BJ (cell line): ENCODE measurements at regions not wholly inside any gene's neighbourhood (a gene's known extent, or its start where the extent isn't known, plus 50 kb on each side); places are given as distances from the start of the nearest gene placed in this dataset.
"Not testable (repeated sequence)": the region's sequence is repeated elsewhere in the genome, so short reads cannot be mapped to it uniquely, and the experiment has no call there.

ENCODE experiments used
- CTCF ChIA-PET: fragments of 350-600 bp; formaldehyde crosslinking; extraction: SDS; loops from one replicate; lab custom pipeline; 2021; ENCODE audit warnings: antibody characterized with exemption, inconsistent platforms; lab: Yijun Ruan, JAX
- POLR2A ChIA-PET: fragments of 300-600 bp; sonication (Branson Sonifier 250); formaldehyde crosslinking; extraction: SDS; loops from one replicate; lab custom pipeline; 2021; ENCODE audit warnings: antibody characterized with exemption; lab: Charles Lee
- DNase-seq: peaks from one replicate; pipeline ENCODE4 v3.0.0-alpha.2; 2011; ENCODE audit warnings: low read depth
- H3K27me3 ChIP-seq: 2 replicates; pipeline ENCODE4 v1.6.0; 2011; ENCODE audit warnings: low read length; ENCODE audit not compliant: control insufficient read depth, insufficient read depth
- H3K36me3 ChIP-seq: 2 replicates; pipeline ENCODE4 v1.5.1; 2011; ENCODE audit warnings: low read length; ENCODE audit not compliant: control insufficient read depth, insufficient read depth
- H3K4me3 ChIP-seq: 2 replicates; pipeline ENCODE4 v1.5.1; 2011; ENCODE audit warnings: low read depth, mild to moderate bottlenecking, control low read depth, low read length
- TF ChIP-seq, protein P1 (sequence below): IDR thresholded peaks from 2 replicates; pipeline ENCODE4 v1.5.1; 2011; ENCODE audit warnings: low read depth, mild to moderate bottlenecking, control low read depth, inconsistent platforms, low read length, moderate library complexity; ENCODE audit not compliant: insufficient read depth

DNA sequence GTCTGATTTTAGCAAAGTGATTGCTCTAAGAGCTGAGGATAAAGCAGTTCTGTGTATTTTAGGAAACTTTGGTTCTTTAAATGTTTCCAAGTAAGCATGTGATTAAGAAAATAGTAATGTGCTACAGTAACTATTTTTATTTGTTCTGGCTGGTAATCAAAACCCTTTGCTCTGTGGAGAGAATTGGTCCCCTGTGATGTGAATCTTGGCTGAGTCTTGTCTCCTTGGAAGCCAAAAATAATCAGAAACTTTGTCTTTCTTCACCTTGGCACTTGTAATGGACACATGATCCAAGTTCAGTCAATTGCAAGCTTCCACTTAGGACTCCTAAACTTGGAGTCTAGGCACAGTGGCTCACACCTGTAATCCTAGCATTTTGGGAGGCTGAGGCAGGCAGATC, 422.7 kb upstream of the CDH20 start:
- no peaks in the 10 kb centered on the region for H3K27me3 ChIP-seq
- TF ChIP-seq, protein P1, sequence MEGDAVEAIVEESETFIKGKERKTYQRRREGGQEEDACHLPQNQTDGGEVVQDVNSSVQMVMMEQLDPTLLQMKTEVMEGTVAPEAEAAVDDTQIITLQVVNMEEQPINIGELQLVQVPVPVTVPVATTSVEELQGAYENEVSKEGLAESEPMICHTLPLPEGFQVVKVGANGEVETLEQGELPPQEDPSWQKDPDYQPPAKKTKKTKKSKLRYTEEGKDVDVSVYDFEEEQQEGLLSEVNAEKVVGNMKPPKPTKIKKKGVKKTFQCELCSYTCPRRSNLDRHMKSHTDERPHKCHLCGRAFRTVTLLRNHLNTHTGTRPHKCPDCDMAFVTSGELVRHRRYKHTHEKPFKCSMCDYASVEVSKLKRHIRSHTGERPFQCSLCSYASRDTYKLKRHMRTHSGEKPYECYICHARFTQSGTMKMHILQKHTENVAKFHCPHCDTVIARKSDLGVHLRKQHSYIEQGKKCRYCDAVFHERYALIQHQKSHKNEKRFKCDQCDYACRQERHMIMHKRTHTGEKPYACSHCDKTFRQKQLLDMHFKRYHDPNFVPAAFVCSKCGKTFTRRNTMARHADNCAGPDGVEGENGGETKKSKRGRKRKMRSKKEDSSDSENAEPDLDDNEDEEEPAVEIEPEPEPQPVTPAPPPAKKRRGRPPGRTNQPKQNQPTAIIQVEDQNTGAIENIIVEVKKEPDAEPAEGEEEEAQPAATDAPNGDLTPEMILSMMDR = no peak
- ChIA-PET POLR2A (no interaction called here), CTCF (no interaction called here)
- no peak overlapping the region for H3K4me3 ChIP-seq
- no peaks in the 10 kb centered on the region for H3K36me3 ChIP-seq
- no peak for DNase-seq

DNA sequence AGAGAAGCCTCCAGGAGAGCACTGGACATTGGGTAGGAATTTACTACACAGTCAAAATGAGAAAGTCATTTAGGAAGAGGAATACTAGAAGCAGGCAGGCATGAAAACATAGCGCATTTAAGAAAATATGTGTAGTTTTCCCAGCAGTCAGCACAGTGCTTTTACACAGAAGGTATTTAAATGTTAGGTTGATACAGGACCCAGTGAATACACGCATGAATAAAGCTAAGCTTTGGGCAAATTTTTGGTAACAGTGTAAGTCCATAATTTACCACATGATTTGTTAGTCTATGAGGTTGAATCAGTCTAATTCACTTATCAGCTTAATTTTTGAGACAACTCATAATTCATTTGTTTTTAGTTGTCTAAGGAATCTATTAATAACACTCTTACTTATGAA, 421.7 kb upstream of the CDH20 start:
- Histone ChIP-seq H3K36me3 (no peaks in the 10 kb centered on the region), H3K4me3 (no peak overlapping the region), H3K27me3 (no peaks in the 10 kb centered on the region)
- TF ChIP-seq, protein P1 = no peak
- ChIA-PET POLR2A (no interaction called here), CTCF (no interaction called here)
- no peak for DNase-seq

DNA sequence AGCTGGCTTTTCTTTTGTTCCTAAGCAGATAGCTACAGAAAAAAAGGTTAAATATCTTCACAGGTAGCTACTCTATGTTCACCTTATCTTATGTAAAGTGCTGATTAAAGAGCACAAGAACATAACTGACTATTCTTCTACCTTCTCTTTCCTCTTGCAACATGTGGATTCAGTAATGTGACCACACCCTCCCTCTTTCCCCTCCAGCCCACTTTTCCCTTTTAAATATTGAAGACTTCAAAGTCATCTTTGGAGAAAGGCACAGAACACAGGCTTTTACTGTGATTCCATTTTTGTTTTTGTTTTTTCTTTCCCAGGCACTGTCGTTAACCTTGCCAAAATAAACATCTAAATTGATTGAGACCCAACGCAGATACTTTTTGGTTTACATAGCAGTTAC, 418.1 kb upstream of the CDH20 start:
- CTCF ChIA-PET = no interaction called here
- POLR2A ChIA-PET = no interaction called here
- H3K4me3 ChIP-seq = no peak overlapping the region

DNA sequence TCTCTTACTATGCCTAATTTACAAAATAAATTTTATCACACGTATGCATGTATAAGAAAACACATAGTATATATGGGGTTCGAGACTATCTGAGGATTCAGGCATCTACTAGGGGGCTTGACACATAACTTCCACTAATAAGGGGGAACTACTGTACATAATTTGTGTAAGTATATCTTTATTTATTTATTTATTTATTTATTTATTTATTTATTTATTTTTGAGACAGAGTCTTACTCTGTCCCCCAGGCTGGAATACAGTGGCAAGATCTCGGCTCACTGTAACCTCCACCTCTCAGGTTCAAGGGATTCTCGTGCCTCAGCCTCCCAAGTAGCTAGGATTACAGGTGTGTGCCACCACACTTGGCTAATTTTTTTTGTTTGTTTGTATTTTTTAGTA, 414.4 kb upstream of the CDH20 start:
- H3K36me3 ChIP-seq, H3K27me3 ChIP-seq, H3K4me3 ChIP-seq, DNase-seq, POLR2A ChIA-PET, CTCF ChIA-PET: not testable (repeated sequence)

More for the DNA sequence above, 418.1 kb upstream of the CDH20 start:
- no peak for DNase-seq
- TF ChIP-seq, protein P1 = no peak
- H3K36me3 ChIP-seq = no peaks in the 10 kb centered on the region
- H3K27me3 ChIP-seq = no peaks in the 10 kb centered on the region

DNA sequence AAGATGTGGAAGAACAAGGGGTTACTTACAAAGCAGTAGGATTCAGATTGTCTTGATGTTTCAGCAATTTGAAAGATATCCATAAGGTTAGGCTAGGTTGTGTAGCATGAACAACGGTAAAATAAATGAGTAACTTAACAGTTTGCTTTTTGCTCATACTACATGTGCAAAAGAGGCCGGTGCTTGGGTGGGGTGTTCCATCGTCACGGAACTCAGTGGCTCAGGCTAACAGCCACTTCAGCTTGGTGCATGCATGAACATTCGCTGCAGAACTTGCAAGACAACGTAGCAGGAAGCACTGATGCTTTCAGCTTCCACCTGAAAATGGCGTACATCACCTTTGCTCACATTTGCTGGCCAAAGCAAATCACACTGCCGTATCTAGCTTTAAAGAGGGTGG, 407.3 kb upstream of the CDH20 start:
- H3K4me3 ChIP-seq = no peak overlapping the region
- ChIA-PET CTCF (no interaction called here), POLR2A (no interaction called here)
- no peaks in the 10 kb centered on the region for H3K36me3 ChIP-seq
- TF ChIP-seq, protein P1 = no peak
- no peak for DNase-seq
- no peaks in the 10 kb centered on the region for H3K27me3 ChIP-seq

DNA sequence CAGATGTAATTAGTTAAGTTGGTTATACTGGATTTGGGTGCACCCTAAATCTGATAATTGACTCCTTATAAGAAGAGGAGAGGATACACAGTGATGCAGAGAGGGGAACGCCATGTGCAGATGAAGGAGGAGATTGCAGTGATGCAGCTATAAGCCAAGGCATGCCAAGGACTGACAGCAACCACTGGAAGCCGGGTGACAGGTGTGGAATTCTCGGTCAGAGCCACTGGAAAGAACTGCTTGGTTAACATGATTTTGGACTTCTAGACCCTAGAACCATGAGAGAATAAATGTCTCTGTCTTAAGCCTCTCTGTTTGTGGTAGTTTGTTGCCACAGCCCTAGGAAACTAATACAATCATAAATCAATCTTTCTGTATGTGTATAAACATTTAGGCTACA, 403.3 kb upstream of the CDH20 start:
- Histone ChIP-seq H3K27me3 (no peaks in the 10 kb centered on the region), H3K4me3 (no peak overlapping the region), H3K36me3 (no peaks in the 10 kb centered on the region)
- DNase-seq = no peak
- CTCF ChIA-PET = no interaction called here
- TF ChIP-seq, protein P1 = no peak
- POLR2A ChIA-PET = no interaction called here
